Liver (tissue), 8 donors: ENCODE measurements at regions not wholly inside any gene's neighbourhood (a gene's known extent, or its start where the extent isn't known, plus 50 kb on each side); places are given as distances from the start of the nearest gene placed in this dataset.

Source experiments
- DNase-seq: peaks from one replicate; pipeline ENCODE4 v3.0.0-alpha.2; 2017; ENCODE audit warnings: low spot score
- H3K27ac ChIP-seq, 2 donors: one replicate each; pipeline ENCODE4 v1.7.0; 2013; ENCODE audit warnings: inconsistent platforms in 2 of 2, low read length in 2 of 2, control low read depth in 1 of 2, low read depth in 1 of 2, mild to moderate bottlenecking in 1 of 2
- H3K27me3 ChIP-seq, 4 donors: one replicate each; pipeline versions ENCODE4 v1.6.1 to v1.7.0; 2013; ENCODE audit warnings: low read length in 3 of 4, inconsistent platforms in 1 of 4, mild to moderate bottlenecking in 1 of 4, moderate library complexity in 1 of 4; ENCODE audit not compliant: control insufficient read depth in 4 of 4, insufficient read depth in 4 of 4
- H3K36me3 ChIP-seq, 4 donors: one replicate each; pipeline versions ENCODE4 v1.6.1 to v1.7.0; 2013; ENCODE audit warnings: low read length in 3 of 4, mild to moderate bottlenecking in 3 of 4, low read depth in 1 of 4, moderate library complexity in 1 of 4; ENCODE audit not compliant: control insufficient read depth in 4 of 4, insufficient read depth in 3 of 4
- H3K4me1 ChIP-seq, 4 donors: one replicate each; pipeline versions ENCODE4 v1.6.1 to v1.7.0; 2013; ENCODE audit warnings: low read length in 3 of 4, mild to moderate bottlenecking in 3 of 4, moderate library complexity in 1 of 4; ENCODE audit not compliant: control insufficient read depth in 4 of 4, insufficient read depth in 4 of 4
- H3K4me3 ChIP-seq, 3 donors: one replicate each; pipeline versions ENCODE4 v1.6.1 to v1.7.0; 2013; ENCODE audit warnings: low read length in 3 of 3, control low read depth in 1 of 3, low read depth in 1 of 3, mild to moderate bottlenecking in 1 of 3
- H3K9ac ChIP-seq, 2 donors: one replicate each; pipeline ENCODE4 v1.7.0; 2013; ENCODE audit warnings: low read length in 2 of 2, mild to moderate bottlenecking in 2 of 2, moderate library complexity in 2 of 2, control low read depth in 1 of 2, low read depth in 1 of 2
- H3K9me3 ChIP-seq, 4 donors: one replicate each; pipeline versions ENCODE4 v1.6.1 to v1.7.0; 2013; ENCODE audit warnings: low read length in 3 of 4; ENCODE audit not compliant: control insufficient read depth in 4 of 4
- EGR1 ChIP-seq, 2 donors: IDR thresholded peaks; 2 replicates each; pipeline ENCODE4 v1.6.1; 2016 to 2018; ENCODE audit warnings: antibody characterized with exemption in 2 of 2, low read depth in 2 of 2
- FOXA1 ChIP-seq: IDR thresholded peaks from 2 replicates; pipeline ENCODE4 v1.6.1; 2016; ENCODE audit warnings: antibody characterized with exemption
- FOXA2 ChIP-seq: IDR thresholded peaks from 2 replicates; pipeline ENCODE4 v1.6.1; 2016; ENCODE audit warnings: antibody characterized with exemption
- HNF4A ChIP-seq, 2 donors: conservative IDR thresholded peaks; 2 replicates each; pipeline ENCODE4 v1.6.1; 2016; ENCODE audit warnings: antibody characterized with exemption in 2 of 2, mild to moderate bottlenecking in 2 of 2
- HNF4G ChIP-seq: IDR thresholded peaks from 2 replicates; pipeline ENCODE4 v1.6.1; 2016; ENCODE audit warnings: antibody characterized with exemption
- NR2F2 ChIP-seq: IDR thresholded peaks from 2 replicates; pipeline ENCODE4 v1.6.1; 2016; ENCODE audit warnings: antibody characterized with exemption
- RAD21 ChIP-seq, 2 donors: IDR thresholded peaks; 2 replicates each; pipeline ENCODE4 v1.6.1; 2016; ENCODE audit warnings: antibody characterized with exemption in 2 of 2, mild to moderate bottlenecking in 2 of 2
- RXRA ChIP-seq, 2 donors: IDR thresholded peaks; 2 replicates each; pipeline ENCODE4 v1.6.1; 2017 to 2018; ENCODE audit warnings: antibody characterized with exemption in 2 of 2, mild to moderate bottlenecking in 1 of 2
- TAF1 ChIP-seq: conservative IDR thresholded peaks from 2 replicates; pipeline ENCODE4 v1.6.1; 2016; ENCODE audit warnings: antibody characterized with exemption, mild to moderate bottlenecking
- YY1 ChIP-seq: IDR thresholded peaks from 2 replicates; pipeline ENCODE4 v1.6.1; 2016; ENCODE audit warnings: antibody characterized with exemption, mild to moderate bottlenecking
- WGBS: extraction: QIAGEN DNeasy Blood & Tissue Kit; methylation state at CpG from one replicate; pipeline ENCODE4 v1.1.7; 2013; 5-methylcytosine and 5-hydroxymethylcytosine counted together
- TF ChIP-seq, protein P1 (sequence below): IDR thresholded peaks from 2 replicates; pipeline ENCODE4 v1.6.1; 2016; ENCODE audit warnings: antibody characterized with exemption, mild to moderate bottlenecking
- TF ChIP-seq, protein P2 (sequence below): IDR thresholded peaks from 2 replicates; pipeline ENCODE4 v1.6.1; 2016; ENCODE audit warnings: antibody characterized with exemption
- TF ChIP-seq, protein P3 (sequence below): fragments of 150-350 bp; IDR thresholded peaks from 2 replicates; pipeline ENCODE4 v1.5.1; 2017; ENCODE audit warnings: improper control_type of control experiment, low read depth, low read length; ENCODE audit not compliant: missing input control
- TF ChIP-seq, protein P4 (sequence below): IDR thresholded peaks from 2 replicates; pipeline ENCODE4 v1.6.1; 2016; ENCODE audit warnings: antibody characterized with exemption
- donor health status: healthy.
- donor health status: healthy.
- donor health status: healthy.
- donor health status: healthy.
- donor health status: healthy.

DNA sequence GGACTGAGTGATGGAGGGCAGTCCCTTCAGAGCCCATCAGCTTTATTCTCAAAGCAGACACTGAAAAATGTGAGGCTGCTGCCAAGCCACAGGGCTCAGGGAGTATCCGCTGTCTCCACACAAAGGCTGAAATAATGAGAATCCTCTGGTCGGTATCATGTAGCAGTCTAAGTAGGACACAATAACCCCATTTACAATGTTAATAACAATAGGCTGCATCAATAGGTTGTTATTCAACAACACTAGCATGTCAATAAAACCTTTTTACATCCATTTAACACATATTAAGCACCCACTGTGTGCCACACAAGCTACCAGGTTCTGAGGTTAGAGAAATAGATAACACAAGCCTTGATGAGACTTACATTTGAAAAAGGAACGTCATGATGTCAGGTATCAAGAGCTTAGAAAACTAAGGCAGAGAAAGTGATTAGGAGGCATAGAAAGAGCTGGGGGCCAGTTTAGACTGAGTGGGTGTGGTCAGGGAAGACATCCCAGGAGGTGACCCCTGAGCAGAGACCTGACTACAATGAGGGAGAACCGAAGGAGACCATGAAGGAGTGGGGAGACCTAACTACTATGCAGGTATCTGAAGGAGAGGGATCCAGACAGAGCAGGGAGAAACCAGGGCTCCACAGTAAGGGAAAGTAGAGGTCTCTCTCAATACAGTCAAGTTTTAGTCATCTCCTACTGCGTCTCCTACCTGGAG is 140.1 kb upstream of the GRIA1 start:
- 25% methylated on average over 5 of the region's 5 CpGs for WGBS
- Histone ChIP-seq H3K4me1 (no peaks in the 10 kb centered on the region), H3K27me3 (peaks cover 0 to 9% (median under 1%) of the 10 kb centered on the region in 4 donors), H3K27ac (no peak overlapping the region), H3K4me3 (no peak overlapping the region), H3K9ac (no peak overlapping the region), H3K9me3 (no peaks in the 10 kb centered on the region), H3K36me3 (no peaks in the 10 kb centered on the region)
- no peak for DNase-seq
- TF ChIP-seq, protein P1, sequence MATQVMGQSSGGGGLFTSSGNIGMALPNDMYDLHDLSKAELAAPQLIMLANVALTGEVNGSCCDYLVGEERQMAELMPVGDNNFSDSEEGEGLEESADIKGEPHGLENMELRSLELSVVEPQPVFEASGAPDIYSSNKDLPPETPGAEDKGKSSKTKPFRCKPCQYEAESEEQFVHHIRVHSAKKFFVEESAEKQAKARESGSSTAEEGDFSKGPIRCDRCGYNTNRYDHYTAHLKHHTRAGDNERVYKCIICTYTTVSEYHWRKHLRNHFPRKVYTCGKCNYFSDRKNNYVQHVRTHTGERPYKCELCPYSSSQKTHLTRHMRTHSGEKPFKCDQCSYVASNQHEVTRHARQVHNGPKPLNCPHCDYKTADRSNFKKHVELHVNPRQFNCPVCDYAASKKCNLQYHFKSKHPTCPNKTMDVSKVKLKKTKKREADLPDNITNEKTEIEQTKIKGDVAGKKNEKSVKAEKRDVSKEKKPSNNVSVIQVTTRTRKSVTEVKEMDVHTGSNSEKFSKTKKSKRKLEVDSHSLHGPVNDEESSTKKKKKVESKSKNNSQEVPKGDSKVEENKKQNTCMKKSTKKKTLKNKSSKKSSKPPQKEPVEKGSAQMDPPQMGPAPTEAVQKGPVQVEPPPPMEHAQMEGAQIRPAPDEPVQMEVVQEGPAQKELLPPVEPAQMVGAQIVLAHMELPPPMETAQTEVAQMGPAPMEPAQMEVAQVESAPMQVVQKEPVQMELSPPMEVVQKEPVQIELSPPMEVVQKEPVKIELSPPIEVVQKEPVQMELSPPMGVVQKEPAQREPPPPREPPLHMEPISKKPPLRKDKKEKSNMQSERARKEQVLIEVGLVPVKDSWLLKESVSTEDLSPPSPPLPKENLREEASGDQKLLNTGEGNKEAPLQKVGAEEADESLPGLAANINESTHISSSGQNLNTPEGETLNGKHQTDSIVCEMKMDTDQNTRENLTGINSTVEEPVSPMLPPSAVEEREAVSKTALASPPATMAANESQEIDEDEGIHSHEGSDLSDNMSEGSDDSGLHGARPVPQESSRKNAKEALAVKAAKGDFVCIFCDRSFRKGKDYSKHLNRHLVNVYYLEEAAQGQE = no peak
- TF ChIP-seq RXRA (IDR thresholded peaks at IDR 0.05) = no peak
- TF ChIP-seq EGR1 (IDR thresholded peaks at IDR 0.05; ENCODE audit: low read depth in 2 of 2) = no peak
- TF ChIP-seq TAF1 = no peak
- no peak for TF ChIP-seq HNF4A (conservative IDR thresholded peaks at IDR 0.05)
- TF ChIP-seq HNF4G = no peak
- no peak for TF ChIP-seq NR2F2
- TF ChIP-seq, protein P2, sequence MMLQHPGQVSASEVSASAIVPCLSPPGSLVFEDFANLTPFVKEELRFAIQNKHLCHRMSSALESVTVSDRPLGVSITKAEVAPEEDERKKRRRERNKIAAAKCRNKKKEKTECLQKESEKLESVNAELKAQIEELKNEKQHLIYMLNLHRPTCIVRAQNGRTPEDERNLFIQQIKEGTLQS = no peak
- TF ChIP-seq FOXA1 = no peak
- TF ChIP-seq, protein P3, sequence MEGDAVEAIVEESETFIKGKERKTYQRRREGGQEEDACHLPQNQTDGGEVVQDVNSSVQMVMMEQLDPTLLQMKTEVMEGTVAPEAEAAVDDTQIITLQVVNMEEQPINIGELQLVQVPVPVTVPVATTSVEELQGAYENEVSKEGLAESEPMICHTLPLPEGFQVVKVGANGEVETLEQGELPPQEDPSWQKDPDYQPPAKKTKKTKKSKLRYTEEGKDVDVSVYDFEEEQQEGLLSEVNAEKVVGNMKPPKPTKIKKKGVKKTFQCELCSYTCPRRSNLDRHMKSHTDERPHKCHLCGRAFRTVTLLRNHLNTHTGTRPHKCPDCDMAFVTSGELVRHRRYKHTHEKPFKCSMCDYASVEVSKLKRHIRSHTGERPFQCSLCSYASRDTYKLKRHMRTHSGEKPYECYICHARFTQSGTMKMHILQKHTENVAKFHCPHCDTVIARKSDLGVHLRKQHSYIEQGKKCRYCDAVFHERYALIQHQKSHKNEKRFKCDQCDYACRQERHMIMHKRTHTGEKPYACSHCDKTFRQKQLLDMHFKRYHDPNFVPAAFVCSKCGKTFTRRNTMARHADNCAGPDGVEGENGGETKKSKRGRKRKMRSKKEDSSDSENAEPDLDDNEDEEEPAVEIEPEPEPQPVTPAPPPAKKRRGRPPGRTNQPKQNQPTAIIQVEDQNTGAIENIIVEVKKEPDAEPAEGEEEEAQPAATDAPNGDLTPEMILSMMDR = no peak
- no peak for TF ChIP-seq RAD21 (IDR thresholded peaks at IDR 0.05)

DNA sequence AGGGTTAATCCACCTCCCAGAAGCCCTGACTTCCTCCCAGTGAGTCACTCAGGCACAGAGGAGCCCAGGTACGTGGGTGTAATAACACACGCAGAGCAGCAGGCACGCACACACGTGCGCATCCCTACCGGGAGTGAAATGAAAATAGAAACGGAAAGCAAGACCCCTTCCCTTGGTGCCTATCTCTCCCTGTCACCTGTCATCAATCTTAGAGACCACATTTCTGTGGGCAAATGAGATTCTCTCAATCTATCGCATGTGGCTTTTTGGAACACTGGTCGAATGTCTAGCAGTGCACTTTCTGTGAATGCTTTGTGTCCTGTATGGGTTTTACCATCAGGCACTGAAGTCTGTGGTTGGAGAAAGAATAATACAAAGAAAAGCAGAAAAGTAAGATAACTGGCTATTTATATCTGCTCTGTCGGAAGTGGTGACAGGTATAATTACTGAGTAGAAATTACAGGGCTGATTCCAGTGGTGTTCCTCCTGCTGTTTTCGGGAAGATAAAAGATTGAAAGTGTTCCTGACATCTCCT is 137.7 kb upstream of the GRIA1 start:
- Histone ChIP-seq H3K27ac (no peak overlapping the region), H3K4me1 (no peaks in the 10 kb centered on the region), H3K4me3 (no peak overlapping the region), H3K27me3 (peaks cover 0 to 9% (median under 1%) of the 10 kb centered on the region in 4 donors), H3K36me3 (no peaks in the 10 kb centered on the region), H3K9me3 (peaks cover 0 to 2% (median 0%) of the 10 kb centered on the region in 4 donors), H3K9ac (no peak overlapping the region)
- DNase-seq = no peak
- TF ChIP-seq, protein P4, sequence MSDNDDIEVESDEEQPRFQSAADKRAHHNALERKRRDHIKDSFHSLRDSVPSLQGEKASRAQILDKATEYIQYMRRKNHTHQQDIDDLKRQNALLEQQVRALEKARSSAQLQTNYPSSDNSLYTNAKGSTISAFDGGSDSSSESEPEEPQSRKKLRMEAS = no peak
- TF ChIP-seq RXRA (IDR thresholded peaks at IDR 0.05) (no peak), FOXA2 (no peak), NR2F2 (no peak), HNF4A (conservative IDR thresholded peaks at IDR 0.05) (no peak), RAD21 (IDR thresholded peaks at IDR 0.05) (no peak), YY1 (no peak)
- TF ChIP-seq, protein P3 = no peak
- TF ChIP-seq, protein P2 = no peak
- TF ChIP-seq, protein P1 = no peak
- 46% methylated on average over 11 of the region's 11 CpGs for WGBS
